Liver (tissue), 8 donors: ENCODE measurements at regions not wholly inside any gene's neighbourhood (a gene's known extent, or its start where the extent isn't known, plus 50 kb on each side); places are given as distances from the start of the nearest gene placed in this dataset.

Source experiments
- DNase-seq: peaks from one replicate; pipeline ENCODE4 v3.0.0-alpha.2; 2017; ENCODE audit warnings: low spot score
- H3K27ac ChIP-seq, 2 donors: one replicate each; pipeline ENCODE4 v1.7.0; 2013; ENCODE audit warnings: inconsistent platforms in 2 of 2, low read length in 2 of 2, control low read depth in 1 of 2, low read depth in 1 of 2, mild to moderate bottlenecking in 1 of 2
- H3K27me3 ChIP-seq, 4 donors: one replicate each; pipeline versions ENCODE4 v1.6.1 to v1.7.0; 2013; ENCODE audit warnings: low read length in 3 of 4, inconsistent platforms in 1 of 4, mild to moderate bottlenecking in 1 of 4, moderate library complexity in 1 of 4; ENCODE audit not compliant: control insufficient read depth in 4 of 4, insufficient read depth in 4 of 4
- H3K36me3 ChIP-seq, 4 donors: one replicate each; pipeline versions ENCODE4 v1.6.1 to v1.7.0; 2013; ENCODE audit warnings: low read length in 3 of 4, mild to moderate bottlenecking in 3 of 4, low read depth in 1 of 4, moderate library complexity in 1 of 4; ENCODE audit not compliant: control insufficient read depth in 4 of 4, insufficient read depth in 3 of 4
- H3K4me1 ChIP-seq, 4 donors: one replicate each; pipeline versions ENCODE4 v1.6.1 to v1.7.0; 2013; ENCODE audit warnings: low read length in 3 of 4, mild to moderate bottlenecking in 3 of 4, moderate library complexity in 1 of 4; ENCODE audit not compliant: control insufficient read depth in 4 of 4, insufficient read depth in 4 of 4
- H3K4me3 ChIP-seq, 3 donors: one replicate each; pipeline versions ENCODE4 v1.6.1 to v1.7.0; 2013; ENCODE audit warnings: low read length in 3 of 3, control low read depth in 1 of 3, low read depth in 1 of 3, mild to moderate bottlenecking in 1 of 3
- H3K9ac ChIP-seq, 2 donors: one replicate each; pipeline ENCODE4 v1.7.0; 2013; ENCODE audit warnings: low read length in 2 of 2, mild to moderate bottlenecking in 2 of 2, moderate library complexity in 2 of 2, control low read depth in 1 of 2, low read depth in 1 of 2
- H3K9me3 ChIP-seq, 4 donors: one replicate each; pipeline versions ENCODE4 v1.6.1 to v1.7.0; 2013; ENCODE audit warnings: low read length in 3 of 4; ENCODE audit not compliant: control insufficient read depth in 4 of 4
- EGR1 ChIP-seq, 2 donors: IDR thresholded peaks; 2 replicates each; pipeline ENCODE4 v1.6.1; 2016 to 2018; ENCODE audit warnings: antibody characterized with exemption in 2 of 2, low read depth in 2 of 2
- FOXA1 ChIP-seq: IDR thresholded peaks from 2 replicates; pipeline ENCODE4 v1.6.1; 2016; ENCODE audit warnings: antibody characterized with exemption
- FOXA2 ChIP-seq: IDR thresholded peaks from 2 replicates; pipeline ENCODE4 v1.6.1; 2016; ENCODE audit warnings: antibody characterized with exemption
- GABPA ChIP-seq, 2 donors: IDR thresholded peaks in 1 of 2; conservative IDR thresholded peaks in 1 of 2; 2 replicates each; pipeline ENCODE4 v1.6.1; 2016; ENCODE audit warnings: antibody characterized with exemption in 2 of 2, mild to moderate bottlenecking in 1 of 2, moderate library complexity in 1 of 2
- HNF4A ChIP-seq, 2 donors: conservative IDR thresholded peaks; 2 replicates each; pipeline ENCODE4 v1.6.1; 2016; ENCODE audit warnings: antibody characterized with exemption in 2 of 2, mild to moderate bottlenecking in 2 of 2
- HNF4G ChIP-seq: IDR thresholded peaks from 2 replicates; pipeline ENCODE4 v1.6.1; 2016; ENCODE audit warnings: antibody characterized with exemption
- JUND ChIP-seq, 2 donors: IDR thresholded peaks; 2 replicates each; pipeline ENCODE4 v1.6.1; 2016; ENCODE audit warnings: antibody characterized with exemption in 2 of 2
- NR2F2 ChIP-seq: IDR thresholded peaks from 2 replicates; pipeline ENCODE4 v1.6.1; 2016; ENCODE audit warnings: antibody characterized with exemption
- RAD21 ChIP-seq, 2 donors: IDR thresholded peaks; 2 replicates each; pipeline ENCODE4 v1.6.1; 2016; ENCODE audit warnings: antibody characterized with exemption in 2 of 2, mild to moderate bottlenecking in 2 of 2
- RXRA ChIP-seq, 2 donors: IDR thresholded peaks; 2 replicates each; pipeline ENCODE4 v1.6.1; 2017 to 2018; ENCODE audit warnings: antibody characterized with exemption in 2 of 2, mild to moderate bottlenecking in 1 of 2
- SP1 ChIP-seq: IDR thresholded peaks from 2 replicates; pipeline ENCODE4 v1.6.1; 2018; ENCODE audit warnings: antibody characterized with exemption, mild to moderate bottlenecking
- TAF1 ChIP-seq: conservative IDR thresholded peaks from 2 replicates; pipeline ENCODE4 v1.6.1; 2016; ENCODE audit warnings: antibody characterized with exemption, mild to moderate bottlenecking
- WGBS: extraction: QIAGEN DNeasy Blood & Tissue Kit; methylation state at CpG from one replicate; pipeline ENCODE4 v1.1.7; 2013; 5-methylcytosine and 5-hydroxymethylcytosine counted together
- TF ChIP-seq, protein P1 (sequence below): fragments of 150-350 bp; IDR thresholded peaks from 2 replicates; pipeline ENCODE4 v1.5.1; 2017; ENCODE audit warnings: improper control_type of control experiment, low read depth, low read length; ENCODE audit not compliant: missing input control
- TF ChIP-seq, protein P2 (sequence below): IDR thresholded peaks from 2 replicates; pipeline ENCODE4 v1.6.1; 2016; ENCODE audit warnings: antibody characterized with exemption
- TF ChIP-seq, protein P3 (sequence below): IDR thresholded peaks from 2 replicates; pipeline ENCODE4 v1.6.1; 2016; ENCODE audit warnings: antibody characterized with exemption
- TF ChIP-seq, protein P4 (sequence below): IDR thresholded peaks from 2 replicates; pipeline ENCODE4 v1.6.1; 2016; ENCODE audit warnings: antibody characterized with exemption
- donor health status: healthy.
- donor health status: healthy.
- donor health status: healthy.
- donor health status: healthy.
- donor health status: healthy.

DNA sequence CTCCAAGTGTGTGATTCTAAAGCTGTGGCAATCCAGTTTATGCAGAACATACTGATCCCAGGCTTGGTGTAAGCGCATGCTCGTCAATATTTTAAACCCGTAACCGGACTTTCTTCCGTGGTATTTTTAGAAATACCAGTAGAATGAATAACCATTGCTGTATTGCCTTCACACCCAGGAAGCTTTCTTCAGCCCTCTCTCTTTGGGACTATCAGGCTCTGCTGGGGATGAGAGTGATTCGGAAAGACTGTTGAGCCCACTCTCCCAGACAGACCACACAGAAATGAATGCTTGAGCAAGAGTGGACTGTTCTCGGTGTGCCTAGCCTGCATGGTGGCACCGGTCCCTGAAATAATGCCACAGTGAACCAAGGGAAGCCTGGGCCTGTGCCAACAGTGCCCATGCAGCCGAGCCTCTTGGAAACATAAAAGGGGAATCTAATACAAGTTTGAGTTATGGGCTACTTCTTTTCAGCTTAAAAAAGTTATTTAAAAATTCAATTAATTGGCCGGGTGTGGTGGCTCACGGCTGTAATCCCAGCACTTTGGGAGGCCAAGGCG, 89.9 kb upstream of the ELAC2 start:
- H3K27me3 ChIP-seq: peaks cover 0 to 4% (median 0%) of the 10 kb centered on the region in 4 donors
- TF ChIP-seq JUND (IDR thresholded peaks at IDR 0.05): no peak
- no peak for TF ChIP-seq RAD21 (IDR thresholded peaks at IDR 0.05)
- TF ChIP-seq, protein P1, sequence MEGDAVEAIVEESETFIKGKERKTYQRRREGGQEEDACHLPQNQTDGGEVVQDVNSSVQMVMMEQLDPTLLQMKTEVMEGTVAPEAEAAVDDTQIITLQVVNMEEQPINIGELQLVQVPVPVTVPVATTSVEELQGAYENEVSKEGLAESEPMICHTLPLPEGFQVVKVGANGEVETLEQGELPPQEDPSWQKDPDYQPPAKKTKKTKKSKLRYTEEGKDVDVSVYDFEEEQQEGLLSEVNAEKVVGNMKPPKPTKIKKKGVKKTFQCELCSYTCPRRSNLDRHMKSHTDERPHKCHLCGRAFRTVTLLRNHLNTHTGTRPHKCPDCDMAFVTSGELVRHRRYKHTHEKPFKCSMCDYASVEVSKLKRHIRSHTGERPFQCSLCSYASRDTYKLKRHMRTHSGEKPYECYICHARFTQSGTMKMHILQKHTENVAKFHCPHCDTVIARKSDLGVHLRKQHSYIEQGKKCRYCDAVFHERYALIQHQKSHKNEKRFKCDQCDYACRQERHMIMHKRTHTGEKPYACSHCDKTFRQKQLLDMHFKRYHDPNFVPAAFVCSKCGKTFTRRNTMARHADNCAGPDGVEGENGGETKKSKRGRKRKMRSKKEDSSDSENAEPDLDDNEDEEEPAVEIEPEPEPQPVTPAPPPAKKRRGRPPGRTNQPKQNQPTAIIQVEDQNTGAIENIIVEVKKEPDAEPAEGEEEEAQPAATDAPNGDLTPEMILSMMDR: no peak
- TF ChIP-seq EGR1 (IDR thresholded peaks at IDR 0.05; ENCODE audit: low read depth in 2 of 2): no peak
- TF ChIP-seq FOXA2: no peak
- no peak for TF ChIP-seq RXRA (IDR thresholded peaks at IDR 0.05)
- TF ChIP-seq SP1: no peak
- TF ChIP-seq, protein P2, sequence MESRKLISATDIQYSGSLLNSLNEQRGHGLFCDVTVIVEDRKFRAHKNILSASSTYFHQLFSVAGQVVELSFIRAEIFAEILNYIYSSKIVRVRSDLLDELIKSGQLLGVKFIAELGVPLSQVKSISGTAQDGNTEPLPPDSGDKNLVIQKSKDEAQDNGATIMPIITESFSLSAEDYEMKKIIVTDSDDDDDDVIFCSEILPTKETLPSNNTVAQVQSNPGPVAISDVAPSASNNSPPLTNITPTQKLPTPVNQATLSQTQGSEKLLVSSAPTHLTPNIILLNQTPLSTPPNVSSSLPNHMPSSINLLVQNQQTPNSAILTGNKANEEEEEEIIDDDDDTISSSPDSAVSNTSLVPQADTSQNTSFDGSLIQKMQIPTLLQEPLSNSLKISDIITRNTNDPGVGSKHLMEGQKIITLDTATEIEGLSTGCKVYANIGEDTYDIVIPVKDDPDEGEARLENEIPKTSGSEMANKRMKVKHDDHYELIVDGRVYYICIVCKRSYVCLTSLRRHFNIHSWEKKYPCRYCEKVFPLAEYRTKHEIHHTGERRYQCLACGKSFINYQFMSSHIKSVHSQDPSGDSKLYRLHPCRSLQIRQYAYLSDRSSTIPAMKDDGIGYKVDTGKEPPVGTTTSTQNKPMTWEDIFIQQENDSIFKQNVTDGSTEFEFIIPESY: no peak
- TF ChIP-seq, protein P3, sequence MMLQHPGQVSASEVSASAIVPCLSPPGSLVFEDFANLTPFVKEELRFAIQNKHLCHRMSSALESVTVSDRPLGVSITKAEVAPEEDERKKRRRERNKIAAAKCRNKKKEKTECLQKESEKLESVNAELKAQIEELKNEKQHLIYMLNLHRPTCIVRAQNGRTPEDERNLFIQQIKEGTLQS: no peak
- TF ChIP-seq HNF4G: no peak
- 90% methylated on average over 12 of the region's 12 CpGs for WGBS
- H3K4me1 ChIP-seq: no peaks in the 10 kb centered on the region
- no peak overlapping the region for H3K27ac ChIP-seq
- no peak overlapping the region for H3K4me3 ChIP-seq
- no peak for DNase-seq
- H3K36me3 ChIP-seq: no peaks in the 10 kb centered on the region
- H3K9ac ChIP-seq: no peak overlapping the region
- H3K9me3 ChIP-seq: no peaks in the 10 kb centered on the region

DNA sequence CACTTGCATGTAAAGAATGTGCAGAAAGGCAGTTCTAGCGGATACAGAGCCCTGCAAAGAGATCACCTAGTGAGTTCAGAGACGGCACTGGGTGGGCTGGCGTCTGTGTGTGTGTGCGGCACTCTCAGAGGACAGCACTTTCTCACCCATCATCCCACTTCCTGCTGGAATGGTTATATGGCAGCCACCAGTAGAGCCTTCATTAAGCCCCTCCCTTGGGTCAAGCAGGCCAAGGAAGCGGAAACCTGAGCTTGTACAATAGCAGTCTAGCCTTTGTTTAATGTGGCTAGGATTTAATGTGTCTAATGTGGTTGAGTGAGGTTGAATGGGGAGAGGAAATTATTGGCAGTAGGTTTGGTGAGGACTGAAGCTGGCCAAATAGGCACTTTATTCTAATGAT, 88.3 kb upstream of the ELAC2 start:
- no peak overlapping the region for H3K4me3 ChIP-seq
- no peak for TF ChIP-seq EGR1 (IDR thresholded peaks at IDR 0.05; ENCODE audit: low read depth in 2 of 2)
- no peak for TF ChIP-seq SP1
- no peak for TF ChIP-seq NR2F2
- TF ChIP-seq TAF1: no peak
- no peak for TF ChIP-seq HNF4A (conservative IDR thresholded peaks at IDR 0.05)
- TF ChIP-seq RAD21 (IDR thresholded peaks at IDR 0.05): no peak
- TF ChIP-seq JUND (IDR thresholded peaks at IDR 0.05): no peak
- no peak for TF ChIP-seq GABPA (IDR thresholded peaks at IDR 0.05 in 1 of 2, conservative IDR thresholded peaks at IDR 0.05 in 1 of 2)
- TF ChIP-seq, protein P4, sequence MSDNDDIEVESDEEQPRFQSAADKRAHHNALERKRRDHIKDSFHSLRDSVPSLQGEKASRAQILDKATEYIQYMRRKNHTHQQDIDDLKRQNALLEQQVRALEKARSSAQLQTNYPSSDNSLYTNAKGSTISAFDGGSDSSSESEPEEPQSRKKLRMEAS: no peak
- no peak for TF ChIP-seq FOXA1
- no peak for DNase-seq
- no peaks in the 10 kb centered on the region for H3K36me3 ChIP-seq
- no peaks in the 10 kb centered on the region for H3K4me1 ChIP-seq
- H3K9ac ChIP-seq: no peak overlapping the region
- WGBS: 84% methylated on average over 5 of the region's 5 CpGs
- H3K27ac ChIP-seq: no peak overlapping the region
- no peaks in the 10 kb centered on the region for H3K9me3 ChIP-seq
- peaks cover 0 to 4% (median 0%) of the 10 kb centered on the region in 4 donors for H3K27me3 ChIP-seq
